ENCODE measurements at regions not wholly inside any gene's neighbourhood (a gene's known extent, or its start where the extent isn't known, plus 50 kb on each side); places are given as distances from the start of the nearest gene placed in this dataset.

DNA sequence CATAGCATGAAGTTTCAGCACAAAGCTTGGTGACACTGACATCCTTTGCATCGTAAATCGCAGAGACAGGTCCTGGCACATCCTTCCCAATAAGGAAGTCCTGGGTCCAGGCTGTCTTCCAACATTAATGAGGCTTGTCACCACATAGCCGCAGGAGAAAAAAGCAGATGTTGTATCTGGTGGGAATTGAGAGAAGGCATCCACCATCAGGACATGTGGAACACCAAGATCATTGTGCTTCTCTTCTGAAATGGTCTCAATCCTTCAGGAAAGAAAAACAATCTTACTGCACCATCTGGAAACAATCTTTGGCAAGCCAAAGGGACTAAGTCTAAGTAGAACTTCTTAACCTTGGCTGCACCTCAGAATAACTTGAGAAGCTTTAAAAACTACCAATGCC is 119.0 kb upstream of the ARHGAP28 start:
- no peak overlapping the region for H3K4me3 ChIP-seq (ENCODE audit: low read depth, low read length)

DNA sequence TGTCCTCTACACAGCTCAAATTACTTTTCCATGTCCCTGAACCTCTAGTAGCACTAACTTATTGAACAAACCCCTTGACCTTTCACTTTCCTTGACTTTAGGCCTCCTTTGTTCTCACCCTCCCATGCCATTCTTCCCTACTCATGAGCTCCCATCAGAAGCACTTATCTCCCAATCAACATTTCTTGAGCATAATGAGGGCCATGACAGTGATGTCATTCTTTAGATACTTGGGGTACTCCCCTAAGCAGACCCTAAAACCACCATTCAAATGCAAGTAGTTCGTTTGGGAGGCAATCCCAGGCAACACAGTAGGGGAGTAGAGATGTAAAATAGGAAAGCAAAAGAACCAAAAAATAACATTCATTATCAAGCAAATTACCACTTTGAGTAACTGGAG is 115.9 kb upstream of the ARHGAP28 start:
- TF ChIP-seq CTCF (IDR thresholded peaks at IDR 0.05; ENCODE audit: low read depth, low read length, missing control alignments) = no peak
- DNase-seq (ENCODE audit: low read depth) = no peak
- no peak overlapping the region for H3K4me3 ChIP-seq (ENCODE audit: low read depth, low read length)

More for the DNA sequence above, 119.0 kb upstream of the ARHGAP28 start:
- no peak for DNase-seq (ENCODE audit: low read depth)
- no peak for TF ChIP-seq CTCF (IDR thresholded peaks at IDR 0.05; ENCODE audit: low read depth, low read length, missing control alignments)

- TF ChIP-seq CTCF (IDR thresholded peaks at IDR 0.05; ENCODE audit: low read depth, low read length, missing control alignments) = no peak
- no peak for DNase-seq (ENCODE audit: low read depth)
- no peak overlapping the region for H3K4me3 ChIP-seq (ENCODE audit: low read depth, low read length)
Observed at GRCh38 chr18:6614952-6615351, 114.6 kb upstream of the ARHGAP28 start.

GRCh38 chr18:6616981-6617380 is 112.5 kb upstream of the ARHGAP28 start:
- TF ChIP-seq CTCF (IDR thresholded peaks at IDR 0.05; ENCODE audit: low read depth, low read length, missing control alignments) = no peak
- no peak for DNase-seq (ENCODE audit: low read depth)
- no peak overlapping the region for H3K4me3 ChIP-seq (ENCODE audit: low read depth, low read length)

DNA sequence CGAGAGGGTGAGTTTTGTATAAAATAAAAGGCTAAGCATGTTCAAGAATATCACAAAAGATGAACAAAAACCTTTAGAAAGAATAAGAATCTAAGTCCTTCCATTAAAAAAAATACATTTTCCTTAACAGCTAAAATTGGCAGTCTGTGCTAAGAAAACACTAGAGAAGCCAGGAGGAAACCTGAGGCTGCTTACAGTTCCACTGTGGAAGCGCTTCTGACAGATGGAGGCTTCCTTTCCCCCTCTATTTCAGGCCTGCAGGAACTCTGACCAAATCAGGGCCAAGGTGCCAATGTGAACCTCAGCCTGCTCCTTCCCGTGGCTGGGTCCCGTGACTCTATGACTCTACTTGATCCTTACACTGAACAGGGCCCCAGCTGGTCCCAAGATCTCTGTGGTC is 108.1 kb upstream of the ARHGAP28 start:
- DNase-seq (ENCODE audit: low read depth) = no peak
- H3K4me3 ChIP-seq (ENCODE audit: low read depth, low read length) = no peak overlapping the region
- TF ChIP-seq CTCF (IDR thresholded peaks at IDR 0.05; ENCODE audit: low read depth, low read length, missing control alignments) = no peak

DNA sequence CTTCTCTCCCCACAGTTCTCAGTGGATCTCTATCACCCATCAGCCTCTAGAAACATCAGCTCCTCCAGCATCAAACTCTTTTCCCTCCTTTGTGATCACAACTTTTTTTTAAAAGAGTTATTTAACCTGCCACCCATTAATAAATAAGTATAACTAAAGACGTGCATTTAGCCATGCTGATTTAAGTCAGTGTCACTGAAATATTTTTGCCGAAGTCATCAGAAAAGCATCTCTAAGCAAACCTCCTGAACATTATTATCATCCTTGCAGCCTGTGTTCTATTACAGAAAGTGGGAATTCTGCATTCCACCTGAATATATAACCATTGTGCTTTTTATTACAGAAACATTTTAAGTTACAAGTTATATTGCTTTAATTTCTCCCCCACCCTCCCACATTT is 106.2 kb upstream of the ARHGAP28 start:
- TF ChIP-seq CTCF (IDR thresholded peaks at IDR 0.05; ENCODE audit: low read depth, low read length, missing control alignments) = no peak
- no peak for DNase-seq (ENCODE audit: low read depth)
- no peak overlapping the region for H3K4me3 ChIP-seq (ENCODE audit: low read depth, low read length)

GRCh38 chr18:6624271-6624660 is 105.2 kb upstream of the ARHGAP28 start:
- no peak for DNase-seq (ENCODE audit: low read depth)
- no peak overlapping the region for H3K4me3 ChIP-seq (ENCODE audit: low read depth, low read length)
- no peak for TF ChIP-seq CTCF (IDR thresholded peaks at IDR 0.05; ENCODE audit: low read depth, low read length, missing control alignments)

Measured in GM12864 (cell line).